HepG2 (cell line): ENCODE measurements at regions not wholly inside any gene's neighbourhood (a gene's known extent, or its start where the extent isn't known, plus 50 kb on each side); places are given as distances from the start of the nearest gene placed in this dataset.

Source experiments
- ATAC-seq: fragments of 200-7000 bp; cut with Tn5 transposase; 3 replicates; pipeline ENCODE4 v1.9.1; 2020; ENCODE audit warnings: mild to moderate bottlenecking, moderate library complexity
- BruUV-seq: library from RNA; stranded (reverse); fragments of 400-500 nt; replicated peaks from 2 replicates; lab custom pipeline; 2021; lab: Mats Ljungman, UMichigan
- CTCF ChIA-PET: fragments of 300-600 bp; formaldehyde crosslinking; extraction: SDS; loops from one replicate; lab custom pipeline; 2021; ENCODE audit warnings: low total read pairs, inconsistent platforms, low intra/inter-chr PET ratio; lab: Yijun Ruan, JAX
- POLR2A ChIA-PET: fragments of 350-600 bp; sonication (Branson Sonifier 250); formaldehyde crosslinking; loops from one replicate; lab custom pipeline; 2020; ENCODE audit warnings: antibody characterized with exemption, inconsistent platforms; lab: Yijun Ruan, JAX
- DNase-seq: peaks from one replicate; pipeline ENCODE4 v3.0.0-alpha.2; 2015; ENCODE audit warnings: low spot score
- FAIRE-seq: peaks from 3 replicates; lab custom pipeline; 2011; peaks lifted over from hg19 to GRCh38; lab: Jason Lieb, UNC
- H2AFZ ChIP-seq: one replicate; pipeline ENCODE4 v1.6.1; 2011; ENCODE audit warnings: low read length, inconsistent platforms
- H3K27ac ChIP-seq: fragments of 300-600 bp; 3 replicates; pipeline ENCODE4 v1.8.0; 2011; ENCODE audit warnings: mixed run types, mild to moderate bottlenecking, mixed read lengths, low read length, inconsistent platforms; ENCODE audit not compliant: insufficient read depth; ENCODE audit errors: extremely low read length
- H3K27me3 ChIP-seq, 2 experiments: fragments of 200-600 bp in 1 of 2; 2 replicates in 1 of 2; 3 replicates in 1 of 2; pipeline versions ENCODE4 v1.6.0 to v1.8.0; 2011; ENCODE audit warnings: low read length in 2 of 2, mild to moderate bottlenecking in 2 of 2, moderate library complexity in 2 of 2, inconsistent platforms in 1 of 2; ENCODE audit not compliant: insufficient read depth in 2 of 2, control insufficient read depth in 1 of 2
- H3K36me3 ChIP-seq, 2 experiments: fragments of 200-600 bp in 1 of 2; replicated peaks in 1 of 2; 2 replicates in 1 of 2; 3 replicates in 1 of 2; pipeline versions ENCODE4 v1.5.1 to v1.8.0; 2011; ENCODE audit warnings: low read length in 2 of 2, inconsistent platforms in 1 of 2; ENCODE audit not compliant: insufficient read depth in 2 of 2, control insufficient read depth in 1 of 2
- H3K4me1 ChIP-seq: 2 replicates; pipeline ENCODE4 v1.5.1; 2012; ENCODE audit warnings: low read length, inconsistent platforms; ENCODE audit not compliant: insufficient read depth
- H3K4me2 ChIP-seq: 2 replicates; pipeline ENCODE4 v1.6.0; 2011; ENCODE audit warnings: low read depth, low read length, inconsistent platforms
- H3K4me3 ChIP-seq, 3 experiments: fragments of 200-600 bp in 1 of 3; sonication (generic), shearing (Covaris generic) in 1 of 3; replicated peaks in 1 of 3; 2 replicates each; pipeline ENCODE4 v1.5.1; 2011 to 2016; ENCODE audit warnings: low read length in 3 of 3, inconsistent platforms in 2 of 3, low read depth in 2 of 3, mild to moderate bottlenecking in 2 of 3, control low read depth in 1 of 3, mixed read lengths in 1 of 3; ENCODE audit not compliant: insufficient read depth in 1 of 3
- H3K79me2 ChIP-seq: one replicate; pipeline ENCODE4 v1.6.1; 2011; ENCODE audit warnings: low read length, inconsistent platforms; ENCODE audit not compliant: insufficient read depth
- H3K9ac ChIP-seq: 2 replicates; pipeline ENCODE4 v1.6.0; 2011; ENCODE audit warnings: mild to moderate bottlenecking, low read depth, low read length, inconsistent platforms; ENCODE audit not compliant: insufficient read depth
- H3K9me3 ChIP-seq: 2 replicates; pipeline ENCODE4 v1.5.1; 2012; ENCODE audit warnings: mild to moderate bottlenecking, low read length
- H4K20me1 ChIP-seq: 2 replicates; pipeline ENCODE4 v1.6.0; 2011; ENCODE audit warnings: inconsistent platforms, mild to moderate bottlenecking, low read length, moderate library complexity; ENCODE audit not compliant: insufficient read depth
- ATRX ChIP-seq: sonication (generic); formaldehyde crosslinking; IDR thresholded peaks from 2 replicates; pipeline ENCODE4 v1.4.0; 2020; ENCODE audit warnings: missing genetic modification reagents, borderline replicate concordance
- CCAR2 ChIP-seq: fragments of 200-400 bp; formaldehyde crosslinking; optimal IDR thresholded peaks from 2 replicates; pipeline ENCODE3; 2018; ENCODE audit warnings: low read depth, mild to moderate bottlenecking, low read length, moderate library complexity
- GPN1 ChIP-seq: sonication (generic); formaldehyde crosslinking; IDR thresholded peaks from 2 replicates; pipeline ENCODE4 v1.5.1; 2020; ENCODE audit warnings: missing genetic modification reagents, borderline replicate concordance
- JDP2 ChIP-seq: sonication (generic); formaldehyde crosslinking; IDR thresholded peaks from 2 replicates; pipeline ENCODE4 v1.8.1; 2022; ENCODE audit warnings: missing genetic modification reagents, borderline replicate concordance
- MEF2D ChIP-seq: sonication (generic); formaldehyde crosslinking; IDR thresholded peaks from 2 replicates; pipeline ENCODE4 v1.5.1; 2020; ENCODE audit warnings: mild to moderate bottlenecking, missing genetic modification reagents
- SKI ChIP-seq: fragments of 450-650 bp; IDR thresholded peaks from one replicate; pipeline ENCODE4 v1.6.1; 2018; ENCODE audit warnings: mild to moderate bottlenecking; ENCODE audit not compliant: partially characterized antibody
- SP140L ChIP-seq: sonication (generic); formaldehyde crosslinking; IDR thresholded peaks from 2 replicates; pipeline ENCODE4 v1.4.0; 2020; ENCODE audit warnings: missing genetic modification reagents, borderline replicate concordance
- SRSF1 ChIP-seq: fragments of 200-400 bp; formaldehyde crosslinking; optimal IDR thresholded peaks from 2 replicates; pipeline ENCODE3; 2017; ENCODE audit warnings: mild to moderate bottlenecking, low read depth, low read length, moderate library complexity
- WIZ ChIP-seq: sonication (generic); formaldehyde crosslinking; IDR thresholded peaks from 2 replicates; pipeline ENCODE4 v1.5.1; 2020; ENCODE audit warnings: mild to moderate bottlenecking, missing genetic modification reagents
- ZFYVE20 ChIP-seq: sonication (generic); formaldehyde crosslinking; IDR thresholded peaks from 2 replicates; pipeline ENCODE4 v1.8.0; 2023; ENCODE audit warnings: low read depth, mild to moderate bottlenecking, moderate library complexity, missing genetic modification reagents, borderline replicate concordance
- ZHX2 ChIP-seq, 2 experiments: sonication (generic) in 1 of 2; formaldehyde crosslinking in 1 of 2; IDR thresholded peaks; 2 replicates each; pipeline versions ENCODE4 v1.6.1 to v1.9.0; 2014 to 2022; ENCODE audit warnings: antibody characterized with exemption in 1 of 2, borderline replicate concordance in 1 of 2, inconsistent platforms in 1 of 2, low read depth in 1 of 2, missing genetic modification reagents in 1 of 2
- ZNF17 ChIP-seq: sonication (generic); formaldehyde crosslinking; IDR thresholded peaks from 2 replicates; pipeline ENCODE4 v1.5.0; 2020; ENCODE audit warnings: mild to moderate bottlenecking, missing genetic modification reagents
- ZNF547 ChIP-seq: sonication (generic); formaldehyde crosslinking; IDR thresholded peaks from 2 replicates; pipeline ENCODE4 v1.5.1; 2020; ENCODE audit warnings: mild to moderate bottlenecking, missing genetic modification reagents
- ZNF672 ChIP-seq: sonication (generic); formaldehyde crosslinking; IDR thresholded peaks from 2 replicates; pipeline ENCODE4 v1.8.1; 2022; ENCODE audit warnings: missing genetic modification reagents
- WGBS: methylation state at CpG from one replicate; pipeline ENCODE4 v1.1.6; 2017; ENCODE audit warnings: low lambda C conversion rate; 5-methylcytosine and 5-hydroxymethylcytosine counted together
- in situ Hi-C: cut with HindIII; loops from 2 replicates; pipeline ENCODE4 v1.10.0; 2017; ENCODE audit warnings: low pct_unique_long_range_greater_than_20kb; ENCODE audit not compliant: extremely low pct_ligation_motif_present
- intact Hi-C: fragments of 100-400 bp; cut with micrococcal nuclease; formaldehyde crosslinking; loops from one replicate; pipeline ENCODE4 v1.10.0; 2022; ENCODE audit not compliant: unreplicated experiment

DNA sequence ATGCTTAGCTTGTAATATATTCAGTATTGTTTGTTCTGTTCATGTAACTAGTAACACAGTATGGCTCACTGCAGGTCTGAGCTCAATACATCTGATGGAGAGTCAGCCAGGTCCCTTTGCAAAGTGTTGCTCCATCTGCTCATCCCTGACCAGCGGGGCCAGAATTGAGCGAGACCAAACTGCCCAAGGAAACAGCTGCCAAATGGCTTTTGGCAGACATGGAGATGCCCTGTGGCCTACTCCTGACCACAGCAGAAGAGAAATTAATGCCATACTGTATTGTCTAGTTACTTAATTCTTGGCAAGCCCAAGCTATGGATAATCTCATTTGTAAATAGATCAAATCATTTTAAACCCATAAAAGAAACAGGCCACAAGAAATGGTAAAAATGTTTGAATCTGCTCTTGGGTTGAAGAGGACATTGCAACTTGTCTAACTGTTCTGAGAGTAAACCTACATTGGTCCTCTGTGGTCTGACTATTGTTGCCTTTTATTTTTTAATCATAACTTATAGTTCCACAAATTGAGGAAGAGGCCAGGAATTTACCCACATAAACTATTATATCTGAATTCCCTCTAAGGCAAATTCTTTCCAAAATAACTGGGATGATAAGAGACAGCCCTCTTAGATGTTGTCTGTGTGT lies 209.5 kb downstream of the EBLN2 start:
- no peak overlapping the region for H2AFZ ChIP-seq
- no peak overlapping the region for H3K27ac ChIP-seq
- no peaks in the 10 kb centered on the region for H3K4me1 ChIP-seq
- FAIRE-seq (no peak), ATAC-seq (no peak), DNase-seq (no peak)
- H3K36me3 ChIP-seq = no peaks in the 10 kb centered on the region
- H3K4me2 ChIP-seq = no peak overlapping the region
- in situ Hi-C loops = no loop called here
- H4K20me1 ChIP-seq = no peaks in the 10 kb centered on the region
- H3K27me3 ChIP-seq = no peaks in the 10 kb centered on the region
- 38% methylated on average over 2 of the region's 2 CpGs for WGBS
- no peaks in the 10 kb centered on the region for H3K9me3 ChIP-seq
- no peaks in the 10 kb centered on the region for H3K79me2 ChIP-seq
- no peak overlapping the region for H3K9ac ChIP-seq
- POLR2A ChIA-PET = no interaction called here
- intact Hi-C loops = no loop called here
- H3K4me3 ChIP-seq = no peak overlapping the region
- CTCF ChIA-PET = no interaction called here
- BruUV-seq = no TSS peak
- no peak for TF ChIP-seq ZFYVE20 (CRISPR knock-in tag)
- no peak for TF ChIP-seq ZHX2 (IDR thresholded peaks at IDR 0.05; ENCODE audit: low read depth)
- no peak for TF ChIP-seq ZHX2 (CRISPR knock-in tag; IDR thresholded peaks at IDR 0.05; ENCODE audit: borderline replicate concordance)
- TF ChIP-seq SP140L (CRISPR knock-in tag) = no peak
- TF ChIP-seq WIZ (CRISPR knock-in tag) = no peak
- TF ChIP-seq ZNF17 (CRISPR knock-in tag) = no peak
- TF ChIP-seq ATRX (CRISPR knock-in tag) = no peak
- no peak for TF ChIP-seq MEF2D (CRISPR knock-in tag)
- TF ChIP-seq ZNF547 (CRISPR knock-in tag) = no peak
- no peak for TF ChIP-seq SRSF1
- TF ChIP-seq JDP2 (CRISPR knock-in tag) = no peak
- TF ChIP-seq ZNF672 (CRISPR knock-in tag) = no peak
- no peak for TF ChIP-seq GPN1 (CRISPR knock-in tag)
- TF ChIP-seq CCAR2 = no peak
- TF ChIP-seq SKI = no peak
